Mucosa of descending colon (tissue), 3 donors: ENCODE measurements at regions not wholly inside any gene's neighbourhood (a gene's known extent, or its start where the extent isn't known, plus 50 kb on each side); places are given as distances from the start of the nearest gene placed in this dataset.
A peak's percentile ranks its signal among the peaks of the same experiment; 100 is the strongest.

Experiments used
- ATAC-seq: fragments of 200-7000 bp; cut with Tn5 transposase; one replicate; pipeline ENCODE4 v1.9.1; 2020; ENCODE audit warnings: mild to moderate bottlenecking, moderate library complexity
- DNase-seq, 3 donors: peaks; one replicate each; pipeline ENCODE4 v3.0.0-alpha.2; 2020
- H3K36me3 ChIP-seq: fragments of 200-600 bp; one replicate; pipeline ENCODE4 v1.8.0; 2021; ENCODE audit warnings: low read depth, mild to moderate bottlenecking
- H3K4me1 ChIP-seq: fragments of 200-600 bp; one replicate; pipeline ENCODE4 v1.8.0; 2021; ENCODE audit warnings: low read depth, mild to moderate bottlenecking
- H3K4me3 ChIP-seq: fragments of 200-600 bp; one replicate; pipeline ENCODE4 v1.8.0; 2021; ENCODE audit warnings: mild to moderate bottlenecking
- H3K9me3 ChIP-seq: fragments of 200-600 bp; one replicate; pipeline ENCODE4 v1.8.0; 2021; ENCODE audit warnings: mild to moderate bottlenecking
- intact Hi-C, 2 donors: fragments of 100-400 bp; cut with DNase I in 1 of 2; cut with micrococcal nuclease in 1 of 2; formaldehyde crosslinking; loops; one replicate each; pipeline versions ENCODE4 v1.11.0 to v1.11.1; 2022; cut with DNase I, micrococcal nuclease
- TF ChIP-seq, protein P1 (sequence below): fragments of 200-600 bp; IDR thresholded peaks from one replicate; pipeline ENCODE4 v1.8.0; 2022; ENCODE audit warnings: antibody characterized with exemption, mild to moderate bottlenecking
- donor health status: DM: no; HTN: no; CAD: no; lungs with moderate emphysema.
- donor health status: DM: no; HTN: no; CAD: no.
- donor health status: DM: no; HTN: yes; CAD: no.

DNA sequence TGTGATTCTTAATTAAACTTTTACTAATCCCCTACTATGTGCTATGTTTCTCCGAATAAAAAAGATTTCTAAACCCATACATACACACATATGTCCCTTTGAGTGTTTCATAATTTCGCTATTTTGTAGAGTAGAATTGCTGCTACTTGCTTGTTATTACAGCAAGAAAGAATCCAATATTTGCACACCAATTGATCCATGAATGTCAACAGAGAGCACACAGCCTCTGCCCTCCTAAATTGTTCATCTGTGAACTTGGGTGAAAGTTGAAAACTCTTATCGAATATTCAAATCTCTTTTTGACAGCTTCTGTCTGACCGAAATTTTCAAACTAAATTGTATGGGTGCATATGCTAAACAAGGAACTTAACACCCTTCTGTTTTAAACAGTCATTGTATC lies 83.4 kb upstream of the RASEF start:
- Histone ChIP-seq H3K4me3 (no peak overlapping the region), H3K9me3 (no peaks in the 10 kb centered on the region), H3K4me1 (no peaks in the 10 kb centered on the region), H3K36me3 (no peaks in the 10 kb centered on the region)
- no peak for ATAC-seq
- DNase-seq = no peak
- TF ChIP-seq, protein P1, sequence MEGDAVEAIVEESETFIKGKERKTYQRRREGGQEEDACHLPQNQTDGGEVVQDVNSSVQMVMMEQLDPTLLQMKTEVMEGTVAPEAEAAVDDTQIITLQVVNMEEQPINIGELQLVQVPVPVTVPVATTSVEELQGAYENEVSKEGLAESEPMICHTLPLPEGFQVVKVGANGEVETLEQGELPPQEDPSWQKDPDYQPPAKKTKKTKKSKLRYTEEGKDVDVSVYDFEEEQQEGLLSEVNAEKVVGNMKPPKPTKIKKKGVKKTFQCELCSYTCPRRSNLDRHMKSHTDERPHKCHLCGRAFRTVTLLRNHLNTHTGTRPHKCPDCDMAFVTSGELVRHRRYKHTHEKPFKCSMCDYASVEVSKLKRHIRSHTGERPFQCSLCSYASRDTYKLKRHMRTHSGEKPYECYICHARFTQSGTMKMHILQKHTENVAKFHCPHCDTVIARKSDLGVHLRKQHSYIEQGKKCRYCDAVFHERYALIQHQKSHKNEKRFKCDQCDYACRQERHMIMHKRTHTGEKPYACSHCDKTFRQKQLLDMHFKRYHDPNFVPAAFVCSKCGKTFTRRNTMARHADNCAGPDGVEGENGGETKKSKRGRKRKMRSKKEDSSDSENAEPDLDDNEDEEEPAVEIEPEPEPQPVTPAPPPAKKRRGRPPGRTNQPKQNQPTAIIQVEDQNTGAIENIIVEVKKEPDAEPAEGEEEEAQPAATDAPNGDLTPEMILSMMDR = no peak
- intact Hi-C loops = no loop called here

DNA sequence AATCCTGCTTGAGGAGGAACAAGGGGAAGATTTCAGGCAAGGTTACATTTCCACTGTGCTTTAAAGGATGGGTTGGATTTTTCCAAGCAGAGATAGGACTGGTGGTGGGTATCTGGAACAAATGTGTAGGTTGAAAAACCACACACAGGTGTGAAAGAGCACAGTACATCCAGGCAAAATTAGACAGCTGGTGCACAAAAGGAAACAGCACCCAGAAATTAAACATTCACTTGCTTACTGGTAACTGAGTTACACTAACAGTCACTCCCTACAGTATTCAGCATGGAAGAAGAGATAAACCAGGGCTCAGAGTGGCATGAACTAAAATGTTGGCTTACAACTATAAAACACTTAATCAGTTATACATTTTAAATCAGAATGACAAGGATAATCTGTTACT lies 81.5 kb upstream of the RASEF start:
- DNase-seq (no peak), ATAC-seq (peak; percentile 26)
- H3K9me3 ChIP-seq = no peaks in the 10 kb centered on the region
- TF ChIP-seq, protein P1 = no peak
- intact Hi-C loops = no loop called here
- no peak overlapping the region for H3K4me3 ChIP-seq
- no peaks in the 10 kb centered on the region for H3K4me1 ChIP-seq
- no peaks in the 10 kb centered on the region for H3K36me3 ChIP-seq

- TF ChIP-seq, protein P1 = no peak
- intact Hi-C loops = no loop called here
- H3K4me1 ChIP-seq = no peaks in the 10 kb centered on the region
These were observed 79.4 kb upstream of the RASEF start for GRCh38 chr9:83142389-83142788.

DNA sequence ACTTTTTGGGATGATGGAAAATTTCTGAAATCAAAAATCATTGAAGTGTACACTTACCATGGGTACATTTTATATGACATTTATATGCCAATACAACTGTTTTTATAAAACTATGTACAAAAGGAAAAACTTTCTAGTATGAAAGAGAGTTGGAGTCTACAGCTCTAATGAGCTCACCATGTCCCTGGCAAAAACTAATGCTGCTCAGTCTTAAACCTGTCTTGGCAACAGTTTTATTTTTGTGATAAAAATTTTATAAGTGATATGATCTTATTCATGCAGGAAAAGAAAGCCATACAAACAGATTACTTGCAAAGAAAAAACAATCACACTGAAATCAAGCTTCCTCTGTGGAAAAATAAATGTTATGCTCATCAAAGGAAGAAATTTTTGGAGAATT lies 78.9 kb upstream of the RASEF start:
- TF ChIP-seq, protein P1 = no peak
- H3K9me3 ChIP-seq = no peaks in the 10 kb centered on the region
- no peaks in the 10 kb centered on the region for H3K4me1 ChIP-seq
- intact Hi-C loops = no loop called here
- no peak for ATAC-seq
- H3K36me3 ChIP-seq = no peaks in the 10 kb centered on the region
- DNase-seq = no peak
- no peak overlapping the region for H3K4me3 ChIP-seq

More at GRCh38 chr9:83142389-83142788, 79.4 kb upstream of the RASEF start:
- H3K36me3 ChIP-seq = no peaks in the 10 kb centered on the region
- no peak overlapping the region for H3K4me3 ChIP-seq
- no peaks in the 10 kb centered on the region for H3K9me3 ChIP-seq
- ATAC-seq (no peak), DNase-seq (no peak)

DNA sequence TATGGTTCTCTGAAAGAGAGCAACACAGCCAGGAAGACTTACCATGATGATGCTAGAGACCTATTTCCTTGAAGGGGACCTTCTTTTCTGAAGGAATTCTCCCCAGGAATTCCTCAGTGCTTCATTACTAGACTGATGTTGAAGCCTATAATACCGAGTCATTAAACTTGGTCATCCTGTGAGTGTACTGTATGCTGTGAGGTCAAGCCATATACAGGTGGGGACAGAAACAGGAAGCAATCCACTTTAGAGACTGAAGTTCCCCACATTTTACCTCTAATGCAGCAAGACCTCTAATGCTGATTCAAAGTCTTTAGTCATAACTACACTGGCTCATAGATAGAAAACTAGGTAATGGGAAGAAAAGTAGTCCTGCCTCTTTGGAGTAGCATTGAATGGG lies 77.1 kb upstream of the RASEF start:
- DNase-seq (no peak), ATAC-seq (peak; percentile 45)
- TF ChIP-seq, protein P1 = no peak
- intact Hi-C loops = no loop called here
- Histone ChIP-seq H3K9me3 (no peaks in the 10 kb centered on the region), H3K4me1 (no peaks in the 10 kb centered on the region), H3K4me3 (no peak overlapping the region), H3K36me3 (no peaks in the 10 kb centered on the region)

GRCh38 chr9:83138422-83139135 lies 75.6 kb upstream of the RASEF start:
- H3K4me3 ChIP-seq = no peak overlapping the region
- H3K9me3 ChIP-seq = no peaks in the 10 kb centered on the region
- no peaks in the 10 kb centered on the region for H3K4me1 ChIP-seq
- TF ChIP-seq, protein P1 = no peak
- H3K36me3 ChIP-seq = no peaks in the 10 kb centered on the region
- DNase-seq = no peak
- intact Hi-C loops = no loop called here
- ATAC-seq = peak; percentile 66
